Mesenchymal stem cell (in vitro differentiated cells and primary cell): ENCODE measurements at regions not wholly inside any gene's neighbourhood (a gene's known extent, or its start where the extent isn't known, plus 50 kb on each side); places are given as distances from the start of the nearest gene placed in this dataset.
A peak's percentile ranks its signal among the peaks of the same experiment; 100 is the strongest.

Source experiments
- DNase-seq: peaks from one replicate; pipeline ENCODE4 v3.0.0-alpha.2; 2013
- H2AFZ ChIP-seq: one replicate; pipeline ENCODE4 v1.6.1; 2013; ENCODE audit warnings: low read depth, mild to moderate bottlenecking, control low read depth, inconsistent platforms, low read length, moderate library complexity
- H2AK5ac ChIP-seq: 2 replicates; pipeline ENCODE4 v1.6.1; 2013; ENCODE audit warnings: low read length, moderate library complexity, mild to moderate bottlenecking, inconsistent platforms; ENCODE audit not compliant: severe bottlenecking
- H2BK120ac ChIP-seq: one replicate; pipeline ENCODE4 v1.6.1; 2013; ENCODE audit warnings: low read depth, mild to moderate bottlenecking, inconsistent platforms, low read length, moderate library complexity
- H2BK12ac ChIP-seq, 2 experiments: one replicate each; pipeline ENCODE4 v1.6.1; 2013; ENCODE audit warnings: inconsistent platforms in 2 of 2, low read length in 2 of 2, mild to moderate bottlenecking in 2 of 2, moderate library complexity in 2 of 2, control low read depth in 1 of 2
- H2BK15ac ChIP-seq: one replicate; pipeline ENCODE4 v1.6.1; 2013; ENCODE audit warnings: mild to moderate bottlenecking, low read depth, inconsistent platforms; ENCODE audit not compliant: poor library complexity, severe bottlenecking
- H2BK5ac ChIP-seq: 2 replicates; pipeline ENCODE4 v1.6.1; 2013; ENCODE audit warnings: low read depth, mild to moderate bottlenecking, low read length, control low read depth, inconsistent platforms; ENCODE audit not compliant: poor library complexity, severe bottlenecking
- H3K14ac ChIP-seq, 2 experiments: one replicate each; pipeline ENCODE4 v1.6.1; 2013; ENCODE audit warnings: inconsistent platforms in 2 of 2, low read length in 2 of 2, control low read depth in 1 of 2, mild to moderate bottlenecking in 1 of 2, moderate library complexity in 1 of 2
- H3K18ac ChIP-seq, 2 experiments: one replicate each; pipeline ENCODE4 v1.6.1; 2013; ENCODE audit warnings: inconsistent platforms in 2 of 2, low read length in 2 of 2, control low read depth in 1 of 2, low read depth in 1 of 2, mild to moderate bottlenecking in 1 of 2
- H3K23ac ChIP-seq, 2 experiments: one replicate each; pipeline ENCODE4 v1.6.1; 2013; ENCODE audit warnings: inconsistent platforms in 2 of 2, low read length in 2 of 2, mild to moderate bottlenecking in 2 of 2, moderate library complexity in 2 of 2, control low read depth in 1 of 2
- H3K27ac ChIP-seq: 2 replicates; pipeline ENCODE4 v1.5.1; 2013; ENCODE audit warnings: mild to moderate bottlenecking, moderate library complexity, low read length, control low read depth, inconsistent platforms; ENCODE audit not compliant: poor library complexity, severe bottlenecking
- H3K27me3 ChIP-seq, 2 experiments: 2 replicates each; pipeline versions ENCODE4 v1.6.1 to v1.7.0; 2013; ENCODE audit warnings: low read length in 2 of 2, mild to moderate bottlenecking in 2 of 2, moderate library complexity in 2 of 2, control low read depth in 1 of 2, inconsistent platforms in 1 of 2; ENCODE audit not compliant: control insufficient read depth in 1 of 2, insufficient read depth in 1 of 2
- H3K36me3 ChIP-seq, 2 experiments: 2 replicates each; pipeline versions ENCODE4 v1.6.1 to v1.7.0; 2013; ENCODE audit warnings: low read length in 2 of 2, control low read depth in 1 of 2, inconsistent platforms in 1 of 2, low read depth in 1 of 2, mild to moderate bottlenecking in 1 of 2; ENCODE audit not compliant: insufficient read depth in 2 of 2, control insufficient read depth in 1 of 2
- H3K4ac ChIP-seq, 2 experiments: one replicate each; pipeline ENCODE4 v1.6.1; 2013; ENCODE audit warnings: inconsistent platforms in 2 of 2, low read length in 2 of 2, mild to moderate bottlenecking in 2 of 2, moderate library complexity in 2 of 2, control low read depth in 1 of 2, low read depth in 1 of 2
- H3K4me1 ChIP-seq: 2 replicates; pipeline ENCODE4 v1.6.1; 2013; ENCODE audit warnings: low read depth, low read length, control low read depth; ENCODE audit not compliant: control insufficient read depth, insufficient read depth
- H3K4me2 ChIP-seq: 2 replicates; pipeline ENCODE4 v1.6.1; 2013; ENCODE audit warnings: low read length, mild to moderate bottlenecking, inconsistent platforms; ENCODE audit not compliant: poor library complexity, severe bottlenecking
- H3K4me3 ChIP-seq, 2 experiments: 2 replicates each; pipeline versions ENCODE4 v1.5.1 to v1.7.0; 2013; ENCODE audit warnings: low read length in 2 of 2, mild to moderate bottlenecking in 2 of 2, control low read depth in 1 of 2, low read depth in 1 of 2; ENCODE audit not compliant: insufficient read depth in 1 of 2
- H3K79me1 ChIP-seq: replicated peaks from 2 replicates; pipeline ENCODE4 v1.6.1; 2013; ENCODE audit warnings: mild to moderate bottlenecking, control low read depth, low read length, inconsistent platforms; ENCODE audit not compliant: poor library complexity, severe bottlenecking
- H3K9ac ChIP-seq: 2 replicates; pipeline ENCODE4 v1.7.0; 2013; ENCODE audit warnings: mild to moderate bottlenecking, low read length, moderate library complexity
- H3K9me3 ChIP-seq: 2 replicates; pipeline ENCODE4 v1.7.0; 2013; ENCODE audit warnings: mild to moderate bottlenecking, low read length; ENCODE audit not compliant: control insufficient read depth
- H4K8ac ChIP-seq: one replicate; pipeline ENCODE4 v1.6.1; 2013; ENCODE audit warnings: inconsistent platforms, mild to moderate bottlenecking, low read length, moderate library complexity
- H4K91ac ChIP-seq: one replicate; pipeline ENCODE4 v1.6.1; 2013; ENCODE audit warnings: mild to moderate bottlenecking, low read length, inconsistent platforms
- WGBS: methylation state at CpG from one replicate; pipeline ENCODE4 v1.1.7; 2013; ENCODE audit warnings: mixed read lengths; 5-methylcytosine and 5-hydroxymethylcytosine counted together

DNA sequence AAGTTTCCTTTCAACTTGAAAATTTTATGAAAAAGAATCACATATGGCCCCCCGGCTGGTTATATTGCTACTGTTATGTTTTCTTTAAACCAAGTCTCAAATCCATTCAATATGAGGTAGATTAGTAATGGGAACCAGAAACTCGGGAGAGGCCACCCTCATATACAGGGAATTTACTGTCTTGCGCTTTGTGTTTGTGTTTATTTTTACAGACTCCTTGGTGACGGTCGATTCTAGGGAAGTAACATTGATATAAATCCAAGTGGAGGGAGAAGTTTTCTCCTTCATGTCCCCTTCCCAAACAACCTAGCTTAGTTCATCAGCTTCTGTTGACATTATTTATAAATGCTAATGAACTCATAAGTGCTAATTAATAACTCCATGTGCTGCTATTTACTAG, 163.5 kb upstream of the LMO4 start:
- Histone ChIP-seq H3K4me3 (no peak overlapping the region), H3K14ac (no peak overlapping the region), H2BK120ac (no peak overlapping the region), H3K79me1 (no peaks in the 10 kb centered on the region), H3K4ac (no peak overlapping the region), H3K27me3 (peaks cover 0 to 22% of the 10 kb centered on the region in 2 experiments), H3K9me3 (no peaks in the 10 kb centered on the region), H3K9ac (no peak overlapping the region), H4K91ac (no peak overlapping the region), H3K4me2 (no peak overlapping the region), H2AFZ (no peak overlapping the region), H3K27ac (no peak overlapping the region), H2BK15ac (no peak overlapping the region), H2AK5ac (no peak overlapping the region), H3K4me1 (no peaks in the 10 kb centered on the region), H3K36me3 (no peaks in the 10 kb centered on the region), H3K23ac (no peak overlapping the region), H2BK12ac (no peak overlapping the region), H3K18ac (no peak overlapping the region), H4K8ac (no peak overlapping the region), H2BK5ac (no peak overlapping the region)
- 90% methylated on average over 2 of the region's 5 CpGs for WGBS
- peak; percentile 10 for DNase-seq

DNA sequence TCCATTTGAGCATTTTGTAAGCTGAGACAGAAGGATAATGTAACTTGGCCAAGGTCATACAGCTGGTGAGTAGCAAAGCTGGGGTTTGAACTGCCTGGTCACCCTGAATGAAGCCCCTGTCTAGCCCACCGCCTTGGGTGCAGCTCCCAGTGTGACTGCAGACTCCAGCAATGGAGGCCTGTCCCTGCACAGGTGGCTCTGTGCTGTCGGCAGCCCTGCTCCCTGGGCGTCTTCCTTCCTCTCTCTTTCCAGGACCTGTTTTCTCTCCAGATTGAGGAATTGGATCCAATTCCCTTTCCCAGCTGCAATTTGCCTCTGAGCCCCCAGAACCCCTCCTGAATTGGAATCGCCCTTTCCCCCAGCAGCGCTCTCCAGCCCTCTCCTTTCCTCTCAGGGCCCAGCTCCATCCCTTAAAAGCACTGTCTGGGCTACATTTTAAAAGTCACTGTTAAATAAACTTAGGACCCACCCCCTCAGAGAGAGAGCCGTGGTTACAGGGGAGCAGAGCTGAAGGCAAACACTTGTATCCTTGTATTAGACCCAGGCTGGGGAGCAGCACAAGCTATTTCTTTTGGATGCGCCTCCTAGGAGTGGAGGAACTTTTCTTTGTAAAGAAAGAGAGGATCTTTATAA, 161.4 kb upstream of the LMO4 start:
- H2BK5ac ChIP-seq: no peak overlapping the region
- peaks cover 0 to 15% of the 10 kb centered on the region in 2 experiments for H3K27me3 ChIP-seq
- no peak overlapping the region for H3K23ac ChIP-seq
- no peak overlapping the region for H3K27ac ChIP-seq
- H4K91ac ChIP-seq: no peak overlapping the region
- H3K9ac ChIP-seq: no peak overlapping the region
- no peak overlapping the region for H2BK120ac ChIP-seq
- H2BK15ac ChIP-seq: no peak overlapping the region
- no peaks in the 10 kb centered on the region for H3K4me1 ChIP-seq
- H2AFZ ChIP-seq: no peak overlapping the region
- H3K18ac ChIP-seq: no peak overlapping the region
- H3K79me1 ChIP-seq: no peaks in the 10 kb centered on the region
- WGBS: 79% methylated on average over 7 of the region's 7 CpGs
- no peak overlapping the region for H3K4ac ChIP-seq
- H3K4me2 ChIP-seq: no peak overlapping the region
- no peak overlapping the region for H2AK5ac ChIP-seq
- no peaks in the 10 kb centered on the region for H3K36me3 ChIP-seq
- H3K14ac ChIP-seq: no peak overlapping the region
- DNase-seq: no peak
- no peaks in the 10 kb centered on the region for H3K9me3 ChIP-seq
- no peak overlapping the region for H3K4me3 ChIP-seq
- H2BK12ac ChIP-seq: no peak overlapping the region
- no peak overlapping the region for H4K8ac ChIP-seq

DNA sequence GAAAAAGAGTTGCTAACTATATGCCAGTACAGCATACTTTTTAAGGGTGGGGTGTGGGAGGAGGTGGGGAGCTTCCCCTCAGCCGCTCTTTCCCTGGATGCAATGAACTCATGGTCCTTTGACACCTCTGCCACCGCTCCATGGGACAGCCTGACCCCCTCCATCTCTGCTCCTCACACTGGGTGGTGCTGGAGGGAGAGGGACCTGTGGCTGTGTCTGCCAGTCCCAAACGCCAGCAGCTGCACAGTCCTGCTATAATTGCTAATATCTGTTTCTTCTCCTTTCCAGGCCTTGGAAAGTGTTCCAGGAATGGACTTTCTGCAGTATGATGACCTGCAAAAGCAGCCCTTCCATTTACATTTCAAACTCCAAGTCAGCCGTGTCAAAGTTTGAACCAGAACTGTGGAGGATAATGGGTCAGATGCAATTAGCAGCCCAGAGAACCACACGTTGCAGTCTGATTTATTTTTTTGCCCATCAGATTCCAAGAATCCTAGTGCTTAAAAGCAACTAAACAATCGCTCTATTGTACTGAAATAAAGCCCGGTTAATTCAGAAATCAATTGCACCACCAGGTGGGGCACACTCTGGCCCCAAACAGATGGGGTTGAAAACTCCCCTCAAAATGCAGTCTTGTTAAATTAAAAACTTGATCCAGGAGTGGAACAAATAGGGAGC, 160.7 kb upstream of the LMO4 start:
- Histone ChIP-seq H2BK5ac (no peak overlapping the region), H3K4me1 (no peaks in the 10 kb centered on the region), H3K27me3 (peaks cover 0 to 19% of the 10 kb centered on the region in 2 experiments), H3K23ac (peak overlapping the region in 1 of 2 experiments; percentile 80), H3K14ac (no peak overlapping the region), H3K18ac (no peak overlapping the region), H3K4ac (no peak overlapping the region), H3K9ac (no peak overlapping the region), H2BK120ac (no peak overlapping the region), H4K91ac (no peak overlapping the region), H3K4me2 (no peak overlapping the region), H3K27ac (no peak overlapping the region), H4K8ac (no peak overlapping the region), H2AK5ac (no peak overlapping the region), H2BK12ac (no peak overlapping the region), H3K36me3 (no peaks in the 10 kb centered on the region), H3K9me3 (no peaks in the 10 kb centered on the region), H3K4me3 (no peak overlapping the region), H2AFZ (no peak overlapping the region), H2BK15ac (no peak overlapping the region), H3K79me1 (no peaks in the 10 kb centered on the region)
- DNase-seq: no peak
- WGBS: 68% methylated on average over 6 of the region's 7 CpGs

DNA sequence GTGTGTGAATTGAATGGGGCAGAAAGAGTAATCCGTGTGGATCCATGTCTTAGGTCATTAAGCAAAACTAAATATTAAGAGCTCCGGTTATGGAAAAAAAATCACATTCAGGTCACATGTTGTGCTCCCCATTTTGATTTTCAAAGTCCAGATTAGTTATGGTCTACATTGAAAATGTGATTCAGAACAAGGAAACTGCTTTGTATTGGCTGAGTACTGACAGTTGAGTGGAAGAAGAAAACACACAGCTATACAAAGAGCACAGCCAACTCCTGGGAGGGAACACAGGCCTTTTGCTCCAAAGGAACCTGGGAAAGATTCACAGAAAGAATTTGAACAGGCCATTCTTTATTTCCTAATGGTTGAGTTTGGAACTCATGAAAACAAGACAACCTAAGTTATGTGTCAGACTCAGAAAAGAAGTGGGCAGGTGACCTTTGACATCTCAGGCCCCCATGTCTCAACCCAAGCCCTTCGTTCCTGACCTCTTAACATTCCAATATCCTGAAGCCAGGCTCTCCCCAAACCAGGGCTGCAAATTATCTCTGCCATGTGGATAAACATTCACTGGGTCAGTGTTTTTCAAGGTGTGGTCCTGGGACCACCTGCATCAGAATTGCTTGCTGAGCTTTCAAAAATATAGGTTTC, 159.3 kb upstream of the LMO4 start:
- Histone ChIP-seq H3K9me3 (no peaks in the 10 kb centered on the region), H3K4ac (no peak overlapping the region), H3K23ac (no peak overlapping the region), H3K4me1 (no peaks in the 10 kb centered on the region), H3K27me3 (peaks cover 0 to 19% of the 10 kb centered on the region in 2 experiments), H3K4me2 (no peak overlapping the region), H3K79me1 (no peaks in the 10 kb centered on the region), H2BK12ac (no peak overlapping the region), H4K91ac (no peak overlapping the region), H3K9ac (no peak overlapping the region), H2AK5ac (no peak overlapping the region), H2BK15ac (no peak overlapping the region), H3K27ac (no peak overlapping the region), H4K8ac (no peak overlapping the region), H3K36me3 (no peaks in the 10 kb centered on the region), H3K18ac (no peak overlapping the region), H2AFZ (no peak overlapping the region), H3K4me3 (no peak overlapping the region), H3K14ac (no peak overlapping the region), H2BK5ac (no peak overlapping the region), H2BK120ac (no peak overlapping the region)
- DNase-seq: no peak
- 65% methylated on average over 3 of the region's 3 CpGs for WGBS
